SK-N-SH (cell line): ENCODE measurements at regions not wholly inside any gene's neighbourhood (a gene's known extent, or its start where the extent isn't known, plus 50 kb on each side); places are given as distances from the start of the nearest gene placed in this dataset.

Experiments
- ELF1 ChIP-seq: IDR thresholded peaks from 2 replicates; pipeline ENCODE4 v1.4.0; 2012
- GABPA ChIP-seq: IDR thresholded peaks from 2 replicates; pipeline ENCODE4 v1.4.0; 2012; ENCODE audit warnings: low read depth, mild to moderate bottlenecking
- POLR2AphosphoS5 ChIP-seq: IDR thresholded peaks from 2 replicates; pipeline ENCODE4 v1.6.1; 2012; ENCODE audit warnings: low read depth, low read length
- RAD21 ChIP-seq: IDR thresholded peaks from 2 replicates; pipeline ENCODE4 v1.6.1; 2012; ENCODE audit warnings: mild to moderate bottlenecking, low read length
- RCOR1 ChIP-seq: fragments of 150-350 bp; IDR thresholded peaks from 2 replicates; pipeline ENCODE4 v1.6.1; 2017; ENCODE audit warnings: antibody characterized with exemption, low read length
- TAF1 ChIP-seq: IDR thresholded peaks from 2 replicates; pipeline ENCODE4 v1.6.1; 2012; ENCODE audit warnings: low read depth, mild to moderate bottlenecking, low read length, moderate library complexity, borderline replicate concordance
- TCF12 ChIP-seq: IDR thresholded peaks from 2 replicates; pipeline ENCODE4 v1.4.0; 2012
- TF ChIP-seq, protein P1 (sequence below): fragments of 200-600 bp; sonication (generic); IDR thresholded peaks from 2 replicates; pipeline ENCODE4 v1.6.1; 2017; ENCODE audit warnings: antibody characterized with exemption, mild to moderate bottlenecking, moderate library complexity

DNA sequence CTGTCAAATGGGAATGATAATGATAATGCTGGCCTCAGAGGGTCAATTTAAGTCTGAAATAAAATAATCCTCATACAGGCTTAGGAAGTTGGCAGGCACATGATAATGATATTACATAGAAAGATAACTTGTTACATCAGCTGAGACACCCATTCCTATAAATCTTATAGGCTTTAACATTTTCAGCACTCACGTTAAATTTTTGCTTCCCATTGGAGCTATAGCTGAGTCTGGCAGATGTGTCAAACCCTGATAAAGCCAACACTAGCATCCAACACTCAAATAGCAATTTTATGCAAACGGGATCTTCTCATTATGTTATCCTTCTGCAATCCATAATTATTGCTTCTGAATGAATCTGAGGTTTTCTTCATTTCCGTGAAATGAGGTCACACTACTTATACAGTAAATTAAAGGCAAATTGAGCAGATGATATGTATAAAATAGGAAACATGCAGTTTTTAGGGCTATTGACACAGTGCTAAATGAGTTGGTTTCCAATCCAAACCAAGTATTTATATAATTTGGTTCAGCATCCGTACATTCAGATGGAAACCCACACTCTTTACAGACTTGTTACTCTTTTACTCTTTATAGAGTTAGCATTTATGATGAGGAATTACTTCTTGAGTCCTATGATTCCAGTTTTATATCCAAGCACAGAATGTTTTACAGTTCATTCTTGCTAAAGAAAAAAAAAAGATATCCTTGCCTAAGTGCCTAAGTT lies 481.6 kb downstream of the BTBD3 start:
- TF ChIP-seq, protein P1, sequence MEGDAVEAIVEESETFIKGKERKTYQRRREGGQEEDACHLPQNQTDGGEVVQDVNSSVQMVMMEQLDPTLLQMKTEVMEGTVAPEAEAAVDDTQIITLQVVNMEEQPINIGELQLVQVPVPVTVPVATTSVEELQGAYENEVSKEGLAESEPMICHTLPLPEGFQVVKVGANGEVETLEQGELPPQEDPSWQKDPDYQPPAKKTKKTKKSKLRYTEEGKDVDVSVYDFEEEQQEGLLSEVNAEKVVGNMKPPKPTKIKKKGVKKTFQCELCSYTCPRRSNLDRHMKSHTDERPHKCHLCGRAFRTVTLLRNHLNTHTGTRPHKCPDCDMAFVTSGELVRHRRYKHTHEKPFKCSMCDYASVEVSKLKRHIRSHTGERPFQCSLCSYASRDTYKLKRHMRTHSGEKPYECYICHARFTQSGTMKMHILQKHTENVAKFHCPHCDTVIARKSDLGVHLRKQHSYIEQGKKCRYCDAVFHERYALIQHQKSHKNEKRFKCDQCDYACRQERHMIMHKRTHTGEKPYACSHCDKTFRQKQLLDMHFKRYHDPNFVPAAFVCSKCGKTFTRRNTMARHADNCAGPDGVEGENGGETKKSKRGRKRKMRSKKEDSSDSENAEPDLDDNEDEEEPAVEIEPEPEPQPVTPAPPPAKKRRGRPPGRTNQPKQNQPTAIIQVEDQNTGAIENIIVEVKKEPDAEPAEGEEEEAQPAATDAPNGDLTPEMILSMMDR = no peak
- no peak for TF ChIP-seq ELF1
- no peak for TF ChIP-seq RAD21
- no peak for TF ChIP-seq TAF1
- no peak for TF ChIP-seq RCOR1
- TF ChIP-seq GABPA = no peak
- TF ChIP-seq TCF12 = no peak
- TF ChIP-seq POLR2AphosphoS5 = no peak
